ENCODE measurements at regions not wholly inside any gene's neighbourhood (a gene's known extent, or its start where the extent isn't known, plus 50 kb on each side); places are given as distances from the start of the nearest gene placed in this dataset.
A peak's percentile ranks its signal among the peaks of the same experiment; 100 is the strongest.

- no peak for DNase-seq (ENCODE audit: low read depth)
- TF ChIP-seq CTCF (IDR thresholded peaks at IDR 0.05; ENCODE audit: insufficient read depth, low read depth, low read length, missing control alignments) = no peak
- H3K4me3 ChIP-seq (ENCODE audit: low read length) = no peak overlapping the region
These were observed 106.3 kb upstream of the FRMD6 start for GRCh38 chr14:51545396-51545795.

GRCh38 chr14:51546099-51546498 is 105.6 kb upstream of the FRMD6 start:
- no peak for TF ChIP-seq CTCF (IDR thresholded peaks at IDR 0.05; ENCODE audit: insufficient read depth, low read depth, low read length, missing control alignments)
- no peak for DNase-seq (ENCODE audit: low read depth)
- no peak overlapping the region for H3K4me3 ChIP-seq (ENCODE audit: low read length)

GRCh38 chr14:51546603-51547258 is 105.0 kb upstream of the FRMD6 start:
- no peak overlapping the region for H3K4me3 ChIP-seq (ENCODE audit: low read length)
- no peak for DNase-seq (ENCODE audit: low read depth)
- no peak for TF ChIP-seq CTCF (IDR thresholded peaks at IDR 0.05; ENCODE audit: insufficient read depth, low read depth, low read length, missing control alignments)

GRCh38 chr14:51547260-51547659 is 104.5 kb upstream of the FRMD6 start:
- peak; percentile 98 for DNase-seq (ENCODE audit: low read depth)
- TF ChIP-seq CTCF (IDR thresholded peaks at IDR 0.05; ENCODE audit: insufficient read depth, low read depth, low read length, missing control alignments) = no peak
- no peak overlapping the region for H3K4me3 ChIP-seq (ENCODE audit: low read length)

- DNase-seq (ENCODE audit: low read depth) = no peak
- no peak overlapping the region for H3K4me3 ChIP-seq (ENCODE audit: low read length)
These were observed 104.0 kb upstream of the FRMD6 start for GRCh38 chr14:51547701-51548100.

GRCh38 chr14:51548187-51548586 is 103.5 kb upstream of the FRMD6 start:
- DNase-seq (ENCODE audit: low read depth) = no peak
- no peak overlapping the region for H3K4me3 ChIP-seq (ENCODE audit: low read length)
- TF ChIP-seq CTCF (IDR thresholded peaks at IDR 0.05; ENCODE audit: insufficient read depth, low read depth, low read length, missing control alignments) = no peak

More at GRCh38 chr14:51547701-51548100, 104.0 kb upstream of the FRMD6 start:
- no peak for TF ChIP-seq CTCF (IDR thresholded peaks at IDR 0.05; ENCODE audit: insufficient read depth, low read depth, low read length, missing control alignments)

- no peak for TF ChIP-seq CTCF (IDR thresholded peaks at IDR 0.05; ENCODE audit: insufficient read depth, low read depth, low read length, missing control alignments)
- H3K4me3 ChIP-seq (ENCODE audit: low read length) = no peak overlapping the region
- DNase-seq (ENCODE audit: low read depth) = no peak
These were observed 101.1 kb upstream of the FRMD6 start for GRCh38 chr14:51550636-51551035.

Data from epithelial cell of esophagus (primary cell).